Peyer's patch (tissue), 4 donors: ENCODE measurements at regions not wholly inside any gene's neighbourhood (a gene's known extent, or its start where the extent isn't known, plus 50 kb on each side); places are given as distances from the start of the nearest gene placed in this dataset.

Source experiments
- CTCF ChIP-seq, 6 experiments: fragments of 450-650 bp in 4 of 6; fragments of 200-600 bp in 2 of 6; sonication (generic) in 1 of 6; IDR thresholded peaks; one replicate each; pipeline ENCODE4 v1.5.1; 2017 to 2019; ENCODE audit warnings: antibody characterized with exemption in 6 of 6, mild to moderate bottlenecking in 3 of 6, moderate library complexity in 1 of 6
- POLR2A ChIP-seq, 2 donors: fragments of 450-650 bp; IDR thresholded peaks; one replicate each; pipeline ENCODE4 v1.5.1; 2017; ENCODE audit warnings: antibody characterized with exemption in 2 of 2, mild to moderate bottlenecking in 2 of 2, moderate library complexity in 2 of 2

DNA sequence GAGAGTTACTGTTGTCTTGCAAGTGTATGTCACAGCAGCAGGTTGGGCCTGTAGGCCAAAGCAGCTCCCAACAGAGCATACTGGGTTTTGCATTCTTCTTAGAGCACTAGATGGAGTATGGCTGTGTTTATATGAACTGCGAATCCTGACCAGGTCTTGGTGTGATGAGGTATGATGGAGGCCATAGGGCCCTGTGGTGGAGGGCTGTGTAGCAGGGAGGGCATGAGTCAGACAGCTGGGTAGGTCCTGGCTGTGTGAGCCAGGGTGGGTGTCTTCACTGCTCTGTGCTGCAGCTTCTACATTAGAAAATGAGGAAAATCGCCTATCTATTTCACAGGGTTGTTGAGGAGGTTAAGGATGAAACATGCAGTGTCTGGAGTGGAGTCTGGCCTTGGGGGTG lies 124.2 kb downstream of the BUB3 start:
- TF ChIP-seq POLR2A (IDR thresholded peaks at IDR 0.05) = no peak
- TF ChIP-seq CTCF (IDR thresholded peaks at IDR 0.05) = no peak
